Peyer's patch (tissue), 4 donors: ENCODE measurements at regions not wholly inside any gene's neighbourhood (a gene's known extent, or its start where the extent isn't known, plus 50 kb on each side); places are given as distances from the start of the nearest gene placed in this dataset.

ENCODE experiments used
- DNase-seq, 3 donors: peaks; one replicate each; pipeline ENCODE4 v3.0.0-alpha.2; 2017 to 2019
- H3K27ac ChIP-seq, 4 donors: fragments of 200-600 bp; sonication (generic); one replicate each; pipeline ENCODE4 v1.5.1; 2016 to 2019
- H3K27me3 ChIP-seq, 2 donors: fragments of 200-600 bp; sonication (generic); one replicate each; pipeline ENCODE4 v1.5.1; 2019
- H3K36me3 ChIP-seq, 3 donors: fragments of 200-600 bp; sonication (generic); one replicate each; pipeline ENCODE4 v1.5.1; 2016 to 2019
- H3K4me1 ChIP-seq, 4 donors: fragments of 200-600 bp; sonication (generic); one replicate each; pipeline ENCODE4 v1.5.1; 2016 to 2019
- H3K4me3 ChIP-seq, 4 donors: fragments of 200-600 bp; sonication (generic); 1 replicate in 3 of 4; 2 replicates in 1 of 4; pipeline ENCODE4 v1.5.1; 2016 to 2019; ENCODE audit warnings: mild to moderate bottlenecking in 1 of 4
- H3K9me3 ChIP-seq, 4 donors: fragments of 200-600 bp; sonication (generic); one replicate each; pipeline ENCODE4 v1.5.1; 2016 to 2019; ENCODE audit warnings: mild to moderate bottlenecking in 1 of 4
- POLR2A ChIP-seq, 2 donors: fragments of 450-650 bp; IDR thresholded peaks; one replicate each; pipeline ENCODE4 v1.5.1; 2017; ENCODE audit warnings: antibody characterized with exemption in 2 of 2, mild to moderate bottlenecking in 2 of 2, moderate library complexity in 2 of 2
- TF ChIP-seq, protein P1 (sequence below), 6 experiments: fragments of 450-650 bp in 4 of 6; fragments of 200-600 bp in 2 of 6; sonication (generic) in 1 of 6; IDR thresholded peaks; one replicate each; pipeline ENCODE4 v1.5.1; 2017 to 2019; ENCODE audit warnings: antibody characterized with exemption in 6 of 6, mild to moderate bottlenecking in 3 of 6, moderate library complexity in 1 of 6

DNA sequence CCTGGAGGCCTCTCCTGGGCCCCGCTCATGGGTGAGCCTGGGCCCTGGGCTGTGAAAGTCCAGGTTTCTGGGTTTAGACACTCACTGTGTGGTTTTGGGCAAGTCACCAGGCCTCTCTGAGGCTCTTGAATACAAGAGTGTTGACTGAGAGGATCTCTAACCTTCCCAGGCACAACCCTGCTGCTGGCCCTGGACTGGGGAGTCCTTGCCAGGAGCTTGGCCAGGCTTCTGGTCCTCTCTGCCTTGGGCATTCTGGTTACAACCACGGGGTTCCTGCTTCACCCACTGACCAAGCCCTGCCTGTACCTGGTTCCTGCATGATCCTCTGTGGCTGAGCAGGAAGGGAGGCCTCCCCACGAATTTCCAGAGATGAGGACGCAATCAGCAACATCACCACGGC is 63.6 kb upstream of the COL13A1 start:
- Histone ChIP-seq H3K27ac (no peak overlapping the region), H3K4me1 (peaks cover 0 to 3% (median 0%) of the 10 kb centered on the region in 4 donors), H3K9me3 (no peaks in the 10 kb centered on the region), H3K4me3 (no peak overlapping the region), H3K36me3 (no peaks in the 10 kb centered on the region), H3K27me3 (no peaks in the 10 kb centered on the region)
- TF ChIP-seq, protein P1, sequence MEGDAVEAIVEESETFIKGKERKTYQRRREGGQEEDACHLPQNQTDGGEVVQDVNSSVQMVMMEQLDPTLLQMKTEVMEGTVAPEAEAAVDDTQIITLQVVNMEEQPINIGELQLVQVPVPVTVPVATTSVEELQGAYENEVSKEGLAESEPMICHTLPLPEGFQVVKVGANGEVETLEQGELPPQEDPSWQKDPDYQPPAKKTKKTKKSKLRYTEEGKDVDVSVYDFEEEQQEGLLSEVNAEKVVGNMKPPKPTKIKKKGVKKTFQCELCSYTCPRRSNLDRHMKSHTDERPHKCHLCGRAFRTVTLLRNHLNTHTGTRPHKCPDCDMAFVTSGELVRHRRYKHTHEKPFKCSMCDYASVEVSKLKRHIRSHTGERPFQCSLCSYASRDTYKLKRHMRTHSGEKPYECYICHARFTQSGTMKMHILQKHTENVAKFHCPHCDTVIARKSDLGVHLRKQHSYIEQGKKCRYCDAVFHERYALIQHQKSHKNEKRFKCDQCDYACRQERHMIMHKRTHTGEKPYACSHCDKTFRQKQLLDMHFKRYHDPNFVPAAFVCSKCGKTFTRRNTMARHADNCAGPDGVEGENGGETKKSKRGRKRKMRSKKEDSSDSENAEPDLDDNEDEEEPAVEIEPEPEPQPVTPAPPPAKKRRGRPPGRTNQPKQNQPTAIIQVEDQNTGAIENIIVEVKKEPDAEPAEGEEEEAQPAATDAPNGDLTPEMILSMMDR (IDR thresholded peaks at IDR 0.05), result no peak
- TF ChIP-seq POLR2A (IDR thresholded peaks at IDR 0.05), result no peak
- no peak for DNase-seq

- Histone ChIP-seq H3K27ac (no peak overlapping the region), H3K4me3 (no peak overlapping the region), H3K36me3 (no peaks in the 10 kb centered on the region), H3K9me3 (no peaks in the 10 kb centered on the region), H3K27me3 (no peaks in the 10 kb centered on the region), H3K4me1 (peaks cover 0 to under 1% (median 0%) of the 10 kb centered on the region in 4 donors)
- DNase-seq, result no peak
- TF ChIP-seq POLR2A (IDR thresholded peaks at IDR 0.05), result no peak
- TF ChIP-seq, protein P1 (IDR thresholded peaks at IDR 0.05), result no peak
These were observed 62.8 kb upstream of the COL13A1 start for GRCh38 chr10:69738858-69739435.

GRCh38 chr10:69739634-69740033 is 62.1 kb upstream of the COL13A1 start:
- DNase-seq, result no peak
- H3K4me1 ChIP-seq, result no peaks in the 10 kb centered on the region
- H3K27me3 ChIP-seq, result no peaks in the 10 kb centered on the region
- no peaks in the 10 kb centered on the region for H3K36me3 ChIP-seq
- no peak for TF ChIP-seq POLR2A (IDR thresholded peaks at IDR 0.05)
- TF ChIP-seq, protein P1 (IDR thresholded peaks at IDR 0.05), result no peak
- H3K9me3 ChIP-seq, result no peaks in the 10 kb centered on the region
- no peak overlapping the region for H3K27ac ChIP-seq
- no peak overlapping the region for H3K4me3 ChIP-seq

DNA sequence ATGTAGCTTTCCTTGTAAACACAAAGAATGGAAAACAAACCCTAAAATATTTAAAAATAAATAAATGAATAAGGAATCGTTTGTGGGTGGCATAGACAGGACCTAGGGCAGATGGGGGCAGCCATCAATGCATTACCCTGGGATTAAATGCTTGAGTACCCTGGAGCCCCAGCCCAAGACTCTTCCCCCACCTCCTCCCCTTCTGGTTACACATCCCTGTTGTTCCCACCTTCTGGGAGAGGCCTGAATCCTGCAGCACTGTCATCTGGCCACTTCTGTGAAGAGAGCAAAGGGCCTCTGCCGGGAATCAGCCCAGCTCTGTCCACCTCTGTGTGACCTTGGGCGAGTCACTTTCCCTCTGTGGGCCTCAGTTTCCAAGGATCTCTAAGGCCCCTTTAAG is 61.6 kb upstream of the COL13A1 start:
- Histone ChIP-seq H3K27me3 (no peaks in the 10 kb centered on the region), H3K4me1 (no peaks in the 10 kb centered on the region), H3K27ac (no peak overlapping the region), H3K4me3 (no peak overlapping the region), H3K36me3 (no peaks in the 10 kb centered on the region), H3K9me3 (no peaks in the 10 kb centered on the region)
- no peak for DNase-seq
- TF ChIP-seq, protein P1 (IDR thresholded peaks at IDR 0.05), result no peak
- no peak for TF ChIP-seq POLR2A (IDR thresholded peaks at IDR 0.05)

GRCh38 chr10:69741252-69741651 is 60.5 kb upstream of the COL13A1 start:
- no peaks in the 10 kb centered on the region for H3K27me3 ChIP-seq
- H3K9me3 ChIP-seq, result no peaks in the 10 kb centered on the region
- H3K27ac ChIP-seq, result no peak overlapping the region
- no peaks in the 10 kb centered on the region for H3K36me3 ChIP-seq
- H3K4me1 ChIP-seq, result no peaks in the 10 kb centered on the region
- no peak for DNase-seq
- H3K4me3 ChIP-seq, result no peak overlapping the region
- TF ChIP-seq, protein P1 (IDR thresholded peaks at IDR 0.05), result no peak
- TF ChIP-seq POLR2A (IDR thresholded peaks at IDR 0.05), result no peak
